SK-N-DZ (cell line): ENCODE measurements at regions not wholly inside any gene's neighbourhood (a gene's known extent, or its start where the extent isn't known, plus 50 kb on each side); places are given as distances from the start of the nearest gene placed in this dataset.
"Not testable (repeated sequence)": the region's sequence is repeated elsewhere in the genome, so short reads cannot be mapped to it uniquely, and the experiment has no call there.

Experiments
- DNase-seq: peaks from one replicate; pipeline ENCODE4 v3.0.0-alpha.2; 2015; ENCODE audit warnings: low spot score

GRCh38 chr18:56488739-56489138 lies 149.7 kb downstream of the TXNL1 start:
- DNase-seq: no peak

- DNase-seq: no peak
Measured at GRCh38 chr18:56487801-56488200, 150.6 kb downstream of the TXNL1 start.

- no peak for DNase-seq
Measured at GRCh38 chr18:56483386-56483785, 155.0 kb downstream of the TXNL1 start.

GRCh38 chr18:56482813-56483212 lies 155.6 kb downstream of the TXNL1 start:
- not testable (repeated sequence) for DNase-seq

- no peak for DNase-seq
Measured at GRCh38 chr18:56481751-56482150, 156.6 kb downstream of the TXNL1 start.

- DNase-seq: no peak
Measured at GRCh38 chr18:56479841-56480240, 158.6 kb downstream of the TXNL1 start.

- DNase-seq: no peak
Measured at GRCh38 chr18:56475250-56475649, 163.1 kb downstream of the TXNL1 start.

- DNase-seq: no peak
Measured at GRCh38 chr18:56473400-56474024, 164.9 kb downstream of the TXNL1 start.

- no peak for DNase-seq
Measured at GRCh38 chr18:56470406-56471351, 167.7 kb downstream of the TXNL1 start.

- no peak for DNase-seq
Measured at GRCh38 chr18:56469582-56469981, 168.8 kb downstream of the TXNL1 start.

GRCh38 chr18:56468396-56468795 lies 170.0 kb downstream of the TXNL1 start:
- DNase-seq: no peak

GRCh38 chr18:56462276-56462675 lies 176.1 kb downstream of the TXNL1 start:
- DNase-seq: no peak

GRCh38 chr18:56461151-56461550 lies 177.2 kb downstream of the TXNL1 start:
- DNase-seq: no peak

GRCh38 chr18:56460581-56460980 lies 177.8 kb downstream of the TXNL1 start:
- DNase-seq: no peak

- DNase-seq: no peak
Measured at GRCh38 chr18:56458770-56459712, 179.4 kb downstream of the TXNL1 start.

GRCh38 chr18:56455874-56456273 lies 182.5 kb downstream of the TXNL1 start:
- DNase-seq: no peak

- no peak for DNase-seq
Measured at GRCh38 chr18:56455141-56455540, 183.3 kb downstream of the TXNL1 start.

- DNase-seq: no peak
Measured at GRCh38 chr18:56453631-56454030, 184.8 kb downstream of the TXNL1 start.

GRCh38 chr18:56451188-56451587 lies 187.2 kb downstream of the TXNL1 start:
- no peak for DNase-seq

GRCh38 chr18:56448751-56449150 lies 189.6 kb downstream of the TXNL1 start:
- DNase-seq: no peak

- no peak for DNase-seq
Measured at GRCh38 chr18:56445422-56445821, 193.0 kb downstream of the TXNL1 start.

- DNase-seq: no peak
Measured at GRCh38 chr18:56444201-56444600, 194.2 kb downstream of the TXNL1 start.
